H1 (cell line): ENCODE measurements at regions not wholly inside any gene's neighbourhood (a gene's known extent, or its start where the extent isn't known, plus 50 kb on each side); places are given as distances from the start of the nearest gene placed in this dataset.

Source experiments
- CTCF ChIA-PET: fragments of 300-600 bp; sonication (Branson Sonifier 250); formaldehyde crosslinking; loops from one replicate; lab custom pipeline; 2021; ENCODE audit not compliant: partially characterized antibody; lab: Charles Lee
- POLR2A ChIA-PET: fragments of 300-600 bp; sonication (Branson Sonifier 250); formaldehyde crosslinking; loops from one replicate; lab custom pipeline; 2021; ENCODE audit warnings: inconsistent platforms; ENCODE audit not compliant: partially characterized antibody; lab: Charles Lee
- DNase-seq, 2 experiments: peaks; one replicate each; pipeline versions ENCODE4 v3.0.0 to v3.0.0-alpha.2; 2010 to 2022; ENCODE audit warnings: low spot score in 2 of 2, low read depth in 1 of 2, mixed read lengths in 1 of 2
- FAIRE-seq: peaks from 2 replicates; lab custom pipeline; 2011; peaks lifted over from hg19 to GRCh38; lab: Jason Lieb, UNC
- H2AFZ ChIP-seq: 2 replicates; pipeline ENCODE4 v1.8.1; 2012; ENCODE audit warnings: low read length, inconsistent platforms
- H2AK5ac ChIP-seq: 2 replicates; pipeline ENCODE4 v1.6.1; 2013; ENCODE audit warnings: low read depth, low read length
- H2BK120ac ChIP-seq: replicated peaks from 2 replicates; pipeline ENCODE3; 2013; ENCODE audit warnings: low read depth, low read length, inconsistent platforms
- H2BK12ac ChIP-seq: 2 replicates; pipeline ENCODE4 v1.6.1; 2013; ENCODE audit warnings: low read depth, low read length
- H2BK15ac ChIP-seq: 2 replicates; pipeline ENCODE4 v1.6.1; 2013; ENCODE audit warnings: low read length
- H2BK20ac ChIP-seq: 2 replicates; pipeline ENCODE4 v1.6.1; 2013; ENCODE audit warnings: low read length
- H2BK5ac ChIP-seq: 2 replicates; pipeline ENCODE4 v1.6.1; 2013; ENCODE audit warnings: low read depth, low read length
- H3K14ac ChIP-seq: 2 replicates; pipeline ENCODE4 v1.6.1; 2013; ENCODE audit warnings: inconsistent platforms; ENCODE audit not compliant: insufficient read length
- H3K18ac ChIP-seq: 2 replicates; pipeline ENCODE4 v1.6.1; 2013; ENCODE audit warnings: low read length; ENCODE audit errors: extremely low read depth
- H3K23ac ChIP-seq: 2 replicates; pipeline ENCODE4 v1.6.1; 2013; ENCODE audit warnings: inconsistent platforms; ENCODE audit not compliant: insufficient read length
- H3K23me2 ChIP-seq: 2 replicates; pipeline ENCODE4 v1.6.1; 2013; ENCODE audit warnings: low read depth, low read length
- H3K27ac ChIP-seq: 2 replicates; pipeline ENCODE4 v1.6.1; 2011; ENCODE audit warnings: low read depth, low read length, inconsistent platforms
- H3K27me3 ChIP-seq, 4 experiments: replicated peaks in 1 of 4; 1 replicate in 1 of 4; 2 replicates in 3 of 4; pipeline versions ENCODE4 v1.6.1 to v1.8.1; 2011 to 2013; ENCODE audit warnings: low read length in 3 of 4, mild to moderate bottlenecking in 3 of 4, inconsistent platforms in 2 of 4, mixed read lengths in 2 of 4, moderate library complexity in 1 of 4; ENCODE audit not compliant: control insufficient read depth in 3 of 4, insufficient read depth in 3 of 4; ENCODE audit errors: extremely low read depth in 1 of 4
- H3K36me3 ChIP-seq, 4 experiments: 2 replicates each; pipeline versions ENCODE4 v1.6.1 to v1.8.1; 2011 to 2013; ENCODE audit warnings: mild to moderate bottlenecking in 4 of 4, low read length in 3 of 4, moderate library complexity in 2 of 4, control low read depth in 1 of 4, inconsistent platforms in 1 of 4; ENCODE audit not compliant: insufficient read depth in 4 of 4, control insufficient read depth in 2 of 4
- H3K4ac ChIP-seq: replicated peaks from 2 replicates; pipeline ENCODE3; 2013; ENCODE audit warnings: low read length, low read depth, mixed read lengths, inconsistent platforms; ENCODE audit not compliant: insufficient read length
- H3K4me1 ChIP-seq, 4 experiments: replicated peaks in 1 of 4; 1 replicate in 1 of 4; 2 replicates in 3 of 4; pipeline versions ENCODE4 v1.6.1 to v1.8.1; 2011 to 2013; ENCODE audit warnings: low read length in 3 of 4, inconsistent platforms in 2 of 4, mixed read lengths in 1 of 4; ENCODE audit not compliant: insufficient read depth in 4 of 4, control insufficient read depth in 3 of 4
- H3K4me2 ChIP-seq, 2 experiments: 2 replicates each; pipeline versions ENCODE4 v1.6.1 to v1.8.1; 2011 to 2013; ENCODE audit warnings: low read depth in 2 of 2, low read length in 2 of 2, control low read depth in 1 of 2, inconsistent platforms in 1 of 2, mild to moderate bottlenecking in 1 of 2; ENCODE audit not compliant: insufficient read depth in 1 of 2
- H3K4me3 ChIP-seq, 4 experiments: fragments of 200-600, 300-600 bp in 1 of 4; sonication (generic), shearing (Covaris generic), sonication (Bioruptor Twin) in 1 of 4; 2 replicates each; pipeline versions ENCODE4 v1.5.1 to v1.8.1; 2011 to 2016; ENCODE audit warnings: low read length in 4 of 4, low read depth in 3 of 4, control low read depth in 2 of 4, inconsistent platforms in 2 of 4, mild to moderate bottlenecking in 2 of 4, mixed read lengths in 1 of 4, moderate library complexity in 1 of 4; ENCODE audit not compliant: insufficient read depth in 2 of 4; ENCODE audit errors: extremely low read depth in 1 of 4
- H3K56ac ChIP-seq: replicated peaks from 2 replicates; pipeline ENCODE3; 2013; ENCODE audit warnings: low read depth, mild to moderate bottlenecking, mixed read lengths, low read length, inconsistent platforms; ENCODE audit not compliant: insufficient read length
- H3K79me1 ChIP-seq: 2 replicates; pipeline ENCODE4 v1.6.1; 2013; ENCODE audit warnings: low read depth, low read length, control low read depth
- H3K79me2 ChIP-seq, 2 experiments: 2 replicates each; pipeline versions ENCODE4 v1.6.1 to v1.8.1; 2012 to 2013; ENCODE audit warnings: low read length in 2 of 2, mild to moderate bottlenecking in 2 of 2, inconsistent platforms in 1 of 2; ENCODE audit not compliant: insufficient read depth in 2 of 2, control insufficient read depth in 1 of 2
- H3K9ac ChIP-seq, 4 experiments: replicated peaks in 1 of 4; 1 replicate in 1 of 4; 2 replicates in 3 of 4; pipeline versions ENCODE4 v1.6.1 to v1.8.1; 2011 to 2013; ENCODE audit warnings: low read depth in 3 of 4, low read length in 3 of 4, control low read depth in 2 of 4, mild to moderate bottlenecking in 2 of 4, moderate library complexity in 2 of 4, inconsistent platforms in 1 of 4; ENCODE audit errors: extremely low read depth in 1 of 4
- H3K9me3 ChIP-seq, 2 experiments: 2 replicates each; pipeline versions ENCODE4 v1.6.1 to v1.8.1; 2012 to 2013; ENCODE audit warnings: mild to moderate bottlenecking in 2 of 2, moderate library complexity in 2 of 2, control low read depth in 1 of 2, inconsistent platforms in 1 of 2, low read depth in 1 of 2, low read length in 1 of 2, mixed read lengths in 1 of 2; ENCODE audit not compliant: insufficient read depth in 2 of 2
- H4K20me1 ChIP-seq, 2 experiments: replicated peaks in 1 of 2; 2 replicates each; pipeline versions ENCODE3 to v1.8.1; 2011 to 2013; ENCODE audit warnings: inconsistent platforms in 2 of 2, low read length in 2 of 2, mild to moderate bottlenecking in 1 of 2; ENCODE audit not compliant: insufficient read depth in 2 of 2, control insufficient read depth in 1 of 2
- H4K5ac ChIP-seq: 2 replicates; pipeline ENCODE4 v1.6.1; 2013; ENCODE audit warnings: low read length, low read depth, mixed read lengths, inconsistent platforms; ENCODE audit not compliant: insufficient read length
- H4K8ac ChIP-seq: 2 replicates; pipeline ENCODE4 v1.8.0; 2013; ENCODE audit warnings: mild to moderate bottlenecking, moderate library complexity, low read length, inconsistent platforms; ENCODE audit not compliant: insufficient read depth; ENCODE audit errors: extremely low read depth
- H4K91ac ChIP-seq: replicated peaks from 2 replicates; pipeline ENCODE3; 2013; ENCODE audit warnings: low read length, mixed read lengths, inconsistent platforms; ENCODE audit not compliant: insufficient read length
- EP300 ChIP-seq, 2 experiments: IDR thresholded peaks; 1 replicate in 1 of 2; 2 replicates in 1 of 2; pipeline ENCODE4 v1.6.1; 2011 to 2012; ENCODE audit warnings: low read depth in 2 of 2, low read length in 2 of 2, mild to moderate bottlenecking in 2 of 2, borderline replicate concordance in 1 of 2, inconsistent platforms in 1 of 2, moderate library complexity in 1 of 2
- POLR2A ChIP-seq, 2 experiments: IDR thresholded peaks; 1 replicate in 1 of 2; 2 replicates in 1 of 2; pipeline ENCODE4 v1.6.1; 2011; ENCODE audit warnings: low read depth in 2 of 2, low read length in 2 of 2, mild to moderate bottlenecking in 2 of 2; ENCODE audit errors: control extremely low read depth in 1 of 2
- SUZ12 ChIP-seq: fragments of 200-600 bp; sonication (generic); IDR thresholded peaks from 2 replicates; pipeline ENCODE4 v1.6.1; 2012; ENCODE audit warnings: mild to moderate bottlenecking, inconsistent platforms, low read length, moderate library complexity, mixed read lengths
- TAF7 ChIP-seq: optimal IDR thresholded peaks from 2 replicates; pipeline ENCODE3; 2011; ENCODE audit warnings: low read depth, mild to moderate bottlenecking, inconsistent platforms, low read length, moderate library complexity, borderline replicate concordance
- TBP ChIP-seq: IDR thresholded peaks from 2 replicates; pipeline ENCODE4 v1.6.1; 2011; ENCODE audit warnings: low read depth, low read length, improper control_type of control experiment
- YY1 ChIP-seq: IDR thresholded peaks from 2 replicates; pipeline ENCODE4 v1.6.1; 2011; ENCODE audit warnings: low read depth, mild to moderate bottlenecking, low read length
- WGBS, 2 experiments: shearing (Covaris generic) in 1 of 2; methylation state at CpG; one replicate each; pipeline versions ENCODE4 v1.1.6 to v1.1.7; 2013 to 2015; ENCODE audit warnings: low lambda C conversion rate in 2 of 2, mixed read lengths in 2 of 2, inconsistent platforms in 1 of 2, low coverage in 1 of 2, missing lambda C conversion rate in 1 of 2; ENCODE audit not compliant: insufficient replicate concordance in 2 of 2, insufficient coverage in 1 of 2, insufficient read length in 1 of 2; ENCODE audit errors: extremely low coverage in 1 of 2, missing lambda C conversion rate in 1 of 2; 5-methylcytosine and 5-hydroxymethylcytosine counted together

GRCh38 chr13:99087954-99088491 lies 110.2 kb upstream of the DOCK9 start:
- H2BK120ac ChIP-seq, result no peak overlapping the region
- H3K9me3 ChIP-seq, result no peaks in the 10 kb centered on the region
- H2BK12ac ChIP-seq, result peak overlapping the region; percentile 53; the same call in 1 of the 2 replicates
- peak overlapping the region; percentile 23; the same call in 1 of the 2 replicates for H2BK20ac ChIP-seq
- peak overlapping the region; percentile 80; the same call in 1 of the 2 replicates for H2BK5ac ChIP-seq
- TF ChIP-seq TBP, result peak; percentile 1; the same call in 1 of the 2 replicates
- peak; percentile 56 for TF ChIP-seq TAF7
- 0 out of 2 replicates have a peak, but pooled peaks have one; percentile 32 for TF ChIP-seq YY1
- TF ChIP-seq SUZ12, result no peak
- TF ChIP-seq POLR2A (IDR thresholded peaks at IDR 0.05; ENCODE audit: control extremely low read depth in 1 of 2, low read depth in 2 of 2, low read length in 2 of 2), result peak in 1 of 2 experiments; percentile 53; a peak in 1 of 3 replicates
- no peak for TF ChIP-seq EP300 (IDR thresholded peaks at IDR 0.05; ENCODE audit: borderline replicate concordance in 1 of 2, low read depth in 2 of 2, low read length in 2 of 2)
- H2AFZ ChIP-seq, result peak overlapping the region; percentile 45
- 15% methylated on average over 16 of the region's 16 CpGs; no CpG with 5 or more reads in 1 of the 2 experiments for WGBS, 2 experiments
- peak overlapping the region; percentile 77 to 86 for H3K4me2 ChIP-seq
- H4K91ac ChIP-seq, result no peak overlapping the region
- no peaks in the 10 kb centered on the region for H3K79me1 ChIP-seq
- no peak overlapping the region for H3K27ac ChIP-seq
- H3K23ac ChIP-seq, result no peak overlapping the region
- H3K9ac ChIP-seq, result peak overlapping the region in 3 of 4 experiments; percentile 10 to 69 (median 35); a peak in 3 of 7 replicates
- peak overlapping the region; percentile 55 to 78 (median 64) for H3K4me3 ChIP-seq
- no peaks in the 10 kb centered on the region for H3K79me2 ChIP-seq
- H4K5ac ChIP-seq, result peak overlapping the region; percentile 55
- H4K20me1 ChIP-seq, result peaks cover 0 to 11% of the 10 kb centered on the region in 2 experiments
- H3K4ac ChIP-seq, result no peak overlapping the region
- H3K18ac ChIP-seq, result peak overlapping the region; percentile 88; the same call in 1 of the 2 replicates
- H2AK5ac ChIP-seq, result no peak overlapping the region
- peaks cover 0 to 15% (median 5%) of the 10 kb centered on the region in 4 experiments; a peak in 6 of 7 replicates for H3K4me1 ChIP-seq
- no peak overlapping the region for H3K14ac ChIP-seq
- peaks cover 12% of the 10 kb centered on the region for H3K23me2 ChIP-seq
- peak overlapping the region; percentile 81; the same call in 1 of the 2 replicates for H4K8ac ChIP-seq
- POLR2A ChIA-PET, result interaction anchor here (0.8 to 1.1 kb wide), 4 partner anchors 69 to 149 kb away, joined by 3 to 5 read pairs (median 4); partner anchors contain the start of gene UBAC2
- CTCF ChIA-PET, result interaction anchor here (0.5 to 1.3 kb wide), 4 partner anchors 47 to 88 kb away, joined by 3 to 7 read pairs (median 4); no protein-coding TSS in a partner anchor
- DNase-seq, result no peak
- FAIRE-seq, result no peak
- H3K27me3 ChIP-seq, result peaks cover 4 to 19% (median 14%) of the 10 kb centered on the region in 4 experiments
- H3K36me3 ChIP-seq, result no peaks in the 10 kb centered on the region
- peak overlapping the region; percentile 48; the same call in 1 of the 2 replicates for H2BK15ac ChIP-seq
- H3K56ac ChIP-seq, result peak overlapping the region; percentile 35
